Activated CD8-positive, alpha-beta memory T cell treated with anti-CD3 and anti-CD28 coated beads, Interleukin-2, amount 50 U/mL, for 4 hours (primary cell): ENCODE measurements at regions not wholly inside any gene's neighbourhood (a gene's known extent, or its start where the extent isn't known, plus 50 kb on each side); places are given as distances from the start of the nearest gene placed in this dataset.
"Not testable (repeated sequence)": the region's sequence is repeated elsewhere in the genome, so short reads cannot be mapped to it uniquely, and the experiment has no call there.

Experiments used
- DNase-seq: peaks from one replicate; pipeline ENCODE4 v3.0.0-alpha.2; 2020

DNA sequence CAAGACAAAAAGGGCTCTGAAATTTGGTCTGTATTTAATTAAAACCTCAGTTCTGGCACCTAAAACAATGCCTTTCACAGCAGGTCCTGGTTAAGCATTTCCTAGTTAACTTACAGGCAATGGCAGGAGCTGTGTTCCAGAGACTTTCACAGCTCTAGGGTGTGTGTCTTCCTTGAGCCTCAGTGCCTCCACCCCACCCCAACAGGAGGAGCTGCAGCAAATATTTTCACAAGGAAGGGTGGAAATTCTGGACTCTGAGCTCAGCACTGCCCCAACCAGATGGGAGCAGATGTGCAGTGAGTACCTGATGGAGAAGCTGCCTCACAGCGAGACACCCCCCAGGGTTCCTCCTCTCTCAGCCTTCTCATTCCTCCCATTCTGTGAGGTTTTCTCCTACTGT lies 106.3 kb upstream of the SPATA12 start:
- no peak for DNase-seq

DNA sequence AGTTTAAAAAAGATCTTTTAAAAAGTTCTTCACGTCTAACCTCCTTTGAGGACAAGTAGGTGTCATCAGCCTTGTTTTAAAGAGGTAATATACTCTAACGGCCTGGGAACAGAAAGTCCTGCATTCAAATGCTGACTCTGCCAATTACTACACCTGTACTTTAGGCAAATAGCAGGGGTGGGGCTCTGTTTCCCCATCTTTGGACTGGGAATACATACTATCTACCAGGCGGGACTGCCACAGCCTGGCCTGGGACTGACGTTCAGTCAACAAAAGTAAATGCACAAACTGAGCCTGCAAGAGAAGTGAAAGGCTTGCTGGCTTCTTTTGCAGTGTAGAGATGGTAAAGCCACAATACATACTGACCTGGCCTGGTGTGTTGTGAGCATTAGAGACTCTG lies 107.6 kb upstream of the SPATA12 start:
- DNase-seq = no peak

DNA sequence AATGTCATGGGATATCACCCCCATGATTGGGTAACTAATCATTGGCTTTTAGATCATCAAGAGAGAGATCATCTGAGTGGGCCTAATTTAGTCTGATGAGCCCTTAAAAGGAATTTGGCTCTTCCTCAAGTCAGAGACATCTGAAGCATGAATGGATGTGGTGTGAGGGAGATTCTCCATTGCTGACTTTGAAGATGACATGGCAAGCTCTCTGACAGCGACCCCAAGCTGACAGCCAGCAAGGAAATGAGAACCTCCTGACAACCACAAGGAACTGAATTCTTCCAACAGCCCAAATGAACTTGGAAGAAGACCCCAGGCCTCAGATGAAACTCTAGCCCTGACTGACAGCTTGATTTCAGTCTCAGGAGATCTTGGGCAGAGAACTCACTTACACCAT lies 108.4 kb upstream of the SPATA12 start:
- no peak for DNase-seq

DNA sequence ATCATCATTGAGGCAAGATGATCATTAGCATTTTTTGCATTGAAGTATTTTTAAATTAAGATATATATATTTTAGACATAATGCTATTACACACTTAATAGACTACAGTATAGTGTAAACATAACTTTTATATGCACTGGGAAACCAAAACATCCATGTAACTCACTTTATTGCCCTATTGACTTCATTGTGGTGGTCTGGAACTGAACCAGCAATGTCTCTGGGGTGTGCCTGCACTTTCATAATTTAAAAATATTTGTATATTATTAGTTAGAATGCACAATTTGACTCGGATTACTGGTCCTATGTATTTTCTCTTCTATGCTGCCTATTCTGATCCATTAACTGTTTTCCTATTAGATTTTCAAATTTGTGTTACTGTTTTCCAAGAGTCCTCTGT lies 109.1 kb upstream of the SPATA12 start:
- no peak for DNase-seq

DNA sequence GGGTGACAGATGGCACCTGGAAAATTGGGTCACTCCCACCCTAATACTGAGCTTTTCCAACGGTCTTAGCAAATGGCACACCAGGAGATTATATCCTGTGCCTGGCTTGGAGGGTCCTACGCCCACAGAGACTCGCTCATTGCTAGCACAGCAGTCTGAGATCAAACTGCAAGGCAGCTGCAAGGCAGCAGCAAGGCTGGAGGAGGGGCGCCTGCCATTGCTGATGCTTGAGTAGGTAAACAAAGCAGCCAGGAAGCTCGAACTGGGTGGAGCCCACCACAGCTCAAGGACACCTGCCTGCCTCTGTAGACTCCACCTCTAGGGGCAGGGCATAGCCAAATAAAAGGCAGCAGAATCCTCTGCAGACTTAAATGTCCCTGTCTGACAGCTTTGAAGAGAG lies 115.1 kb upstream of the SPATA12 start:
- not testable (repeated sequence) for DNase-seq

DNA sequence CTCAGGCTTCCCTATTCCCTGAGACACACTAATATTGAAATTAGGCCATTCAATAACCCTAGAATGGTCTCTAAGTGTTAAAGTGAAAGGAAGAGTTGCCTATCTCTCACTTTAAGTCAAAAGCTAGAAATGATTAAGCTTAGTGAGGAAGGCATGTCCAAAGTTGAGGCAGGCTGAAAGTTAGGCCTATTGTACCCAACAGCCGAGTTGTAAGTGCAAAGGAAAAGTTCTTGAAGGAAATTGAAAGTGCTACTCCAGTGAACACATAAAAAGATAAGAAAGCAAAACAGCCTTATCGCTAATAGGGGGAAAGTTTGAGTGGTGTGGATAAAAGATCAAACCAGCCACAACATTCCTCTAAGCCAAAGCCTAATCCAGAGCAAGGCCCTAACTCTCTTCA lies 117.9 kb upstream of the SPATA12 start:
- DNase-seq = no peak

DNA sequence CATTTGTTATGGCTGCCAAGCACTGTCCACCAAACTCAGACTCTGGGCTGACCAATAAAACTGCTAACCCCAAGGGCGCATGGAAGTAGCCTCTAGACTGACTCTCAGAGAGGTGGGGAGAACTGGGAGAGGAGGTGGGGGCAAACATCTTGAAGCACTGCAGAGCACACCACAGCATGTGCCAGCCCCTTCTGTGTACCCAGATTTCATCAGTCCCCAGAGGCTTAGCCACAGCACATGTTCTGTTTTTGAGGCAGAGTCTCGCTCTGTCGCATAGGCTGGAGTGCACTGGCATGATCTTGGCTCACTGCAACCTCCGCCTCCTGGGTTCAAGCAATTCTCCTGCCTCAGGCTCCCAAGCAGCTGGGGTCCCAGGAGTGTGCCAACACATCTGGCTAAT lies 119.5 kb upstream of the SPATA12 start:
- no peak for DNase-seq

DNA sequence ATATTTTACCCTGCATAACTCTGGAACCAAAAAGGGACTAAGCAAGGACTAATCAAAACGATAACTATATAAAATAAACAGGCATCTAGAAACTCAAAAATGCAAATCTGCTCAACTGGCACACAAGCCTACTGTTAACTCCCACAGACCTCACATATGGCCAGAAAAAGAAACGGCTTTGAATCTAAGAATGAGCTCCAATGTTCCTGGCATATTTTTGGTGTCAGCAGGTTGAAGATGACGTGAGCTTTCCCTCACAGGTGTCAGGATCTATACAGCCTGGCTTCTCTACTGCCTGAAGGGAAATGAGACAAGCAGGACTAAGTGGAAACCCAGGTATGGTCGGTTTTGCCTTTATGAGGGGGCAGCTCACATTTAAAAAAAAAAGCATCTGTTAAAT lies 120.1 kb upstream of the SPATA12 start:
- DNase-seq = no peak

DNA sequence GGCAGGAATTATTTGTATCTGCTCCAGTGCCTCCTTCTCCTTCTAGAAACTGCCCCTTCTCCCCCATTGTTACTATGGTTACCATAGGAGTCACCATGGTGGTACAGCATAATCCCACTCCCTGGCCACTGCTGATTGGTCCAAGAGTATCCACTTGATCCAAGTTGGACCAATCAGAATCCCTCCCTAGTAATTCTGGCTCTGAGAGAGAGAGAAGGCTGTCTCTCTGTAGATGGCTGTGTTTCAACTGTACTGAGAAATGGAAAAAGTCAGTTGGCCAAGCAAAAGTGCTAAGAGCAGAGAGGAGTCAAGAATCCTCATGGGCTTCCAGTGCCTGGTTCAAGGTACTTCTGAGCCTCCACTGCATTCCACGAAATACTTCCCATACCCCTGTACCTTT lies 120.6 kb upstream of the SPATA12 start:
- no peak for DNase-seq

DNA sequence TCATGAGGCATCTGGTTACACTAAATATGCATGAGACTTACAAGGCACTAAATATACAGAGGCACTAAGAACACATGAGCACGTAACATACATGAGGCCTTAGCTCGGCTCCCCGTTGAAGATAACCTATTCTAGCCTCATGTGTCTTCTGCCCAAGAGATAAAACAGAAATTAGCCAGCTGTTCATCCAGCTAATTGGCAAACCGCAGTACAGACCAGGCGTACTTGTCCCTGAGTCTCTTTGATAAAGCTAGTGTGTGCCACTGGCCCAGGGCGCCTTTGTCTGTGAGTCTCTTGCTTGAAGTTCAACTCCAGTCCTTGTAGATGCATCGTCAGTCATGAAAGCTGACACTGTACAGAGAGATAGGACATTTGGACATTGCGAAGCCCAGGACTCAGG lies 121.9 kb upstream of the SPATA12 start:
- no peak for DNase-seq

DNA sequence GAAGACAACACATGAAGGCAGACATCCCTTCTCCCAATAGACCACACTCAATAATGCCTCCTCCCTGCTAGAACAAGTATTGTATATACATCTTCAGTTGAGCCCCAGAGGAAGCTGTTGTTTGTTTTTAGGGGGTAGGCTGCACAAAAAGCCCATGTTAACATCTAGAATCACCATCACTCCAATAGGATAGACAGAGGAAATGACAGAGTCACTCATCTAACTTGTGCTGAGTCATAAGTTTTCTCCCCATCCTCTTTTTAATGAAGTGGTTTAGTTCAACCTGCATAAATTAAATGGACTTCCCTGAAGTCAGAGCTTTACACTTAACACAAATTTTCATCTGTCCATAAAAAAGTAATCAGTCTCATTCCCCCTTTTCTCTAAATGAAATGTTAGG lies 122.9 kb upstream of the SPATA12 start:
- DNase-seq = no peak

DNA sequence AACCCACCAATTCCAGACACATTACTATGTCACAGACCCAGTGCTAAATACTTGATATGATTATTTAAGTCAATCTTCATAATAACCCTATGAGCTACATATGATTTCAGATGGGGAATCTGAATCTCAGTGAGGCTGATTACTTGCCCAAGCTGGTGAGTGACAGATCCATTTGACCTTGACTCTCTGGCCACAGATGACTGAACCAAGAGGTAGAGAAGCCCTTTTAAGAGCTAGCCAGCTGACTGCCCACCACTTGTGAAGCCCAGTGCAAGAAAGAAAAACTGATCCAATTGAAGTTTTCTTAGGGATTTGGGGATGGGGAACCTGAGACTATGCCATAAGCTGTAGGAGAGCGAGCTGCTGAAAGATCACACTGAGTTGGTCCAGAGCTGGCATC lies 124.7 kb upstream of the SPATA12 start:
- DNase-seq = no peak

DNA sequence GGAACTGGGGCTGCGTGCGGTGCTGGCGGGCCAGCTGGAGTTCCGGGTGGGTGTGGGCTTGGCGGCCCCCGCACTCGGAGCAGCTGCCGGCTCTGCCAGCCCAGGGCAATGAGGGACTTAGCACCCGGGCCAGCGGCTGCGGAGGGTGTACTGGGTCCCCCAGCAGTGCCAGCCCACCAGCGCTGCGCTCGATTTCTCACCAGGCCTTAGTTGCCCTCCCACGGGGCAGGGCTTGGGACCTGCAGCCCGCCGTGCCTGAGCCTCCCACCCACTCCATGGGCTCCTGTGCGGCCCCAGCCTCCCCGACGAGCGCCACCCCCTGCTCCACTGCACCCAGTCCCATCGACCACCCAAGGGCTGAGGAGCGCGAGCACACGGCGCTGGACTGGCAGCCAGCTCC lies 126.0 kb upstream of the SPATA12 start:
- DNase-seq = not testable (repeated sequence)

DNA sequence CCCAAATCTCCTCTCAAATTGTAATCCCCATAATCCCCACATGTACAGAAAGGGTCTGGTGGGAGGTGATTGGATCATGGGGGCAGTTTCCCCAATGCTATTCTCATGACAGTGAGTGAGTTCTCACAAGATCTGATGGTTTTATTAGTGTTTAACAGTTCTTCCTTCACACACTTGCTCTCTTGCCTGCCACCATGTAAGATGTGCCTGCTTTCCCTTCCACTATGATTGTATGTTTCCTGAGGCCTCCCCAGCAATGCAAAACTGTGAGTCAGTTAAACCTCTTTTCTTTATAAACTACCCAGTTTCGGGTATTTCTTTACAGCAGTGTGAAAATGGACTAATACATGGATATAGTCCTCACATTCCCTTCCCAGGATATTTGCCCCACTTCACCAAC lies 126.7 kb upstream of the SPATA12 start:
- no peak for DNase-seq

DNA sequence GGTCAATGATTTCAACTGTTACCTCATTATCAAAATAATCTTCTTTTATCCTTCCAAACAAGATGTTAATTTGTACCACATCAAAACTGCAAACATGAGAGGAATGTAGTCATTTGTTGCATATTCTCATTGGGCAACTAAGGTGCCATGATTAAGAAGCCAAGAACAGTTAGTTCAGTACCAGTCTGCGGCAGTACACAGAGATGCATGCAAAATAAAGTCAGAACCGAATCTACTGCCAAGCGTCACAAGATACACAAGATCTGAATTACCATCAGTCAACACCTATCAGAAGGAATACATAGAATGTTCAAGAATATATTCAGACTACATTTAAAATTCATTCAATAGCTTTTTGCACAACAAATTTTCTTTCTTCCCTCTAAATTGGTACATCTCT lies 127.6 kb upstream of the SPATA12 start:
- no peak for DNase-seq

DNA sequence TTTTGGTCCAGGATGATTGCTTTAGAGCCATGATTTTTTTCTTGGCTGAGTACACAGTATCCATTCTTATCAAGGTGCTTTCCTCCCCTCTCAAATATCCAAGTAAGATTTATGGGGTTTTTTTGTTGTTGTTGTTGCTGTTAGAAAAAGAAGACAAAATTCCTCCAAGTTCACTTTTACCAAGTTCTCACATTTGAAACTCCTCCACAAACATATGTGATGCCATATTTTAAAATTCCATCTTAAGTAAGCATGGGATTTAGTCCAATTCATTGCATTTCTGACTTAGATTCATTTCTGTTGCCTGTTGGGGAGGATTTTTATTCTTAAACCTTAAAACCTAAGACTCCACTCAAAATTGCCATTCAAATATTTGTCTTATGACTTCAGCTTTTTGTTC lies 128.6 kb upstream of the SPATA12 start:
- no peak for DNase-seq

DNA sequence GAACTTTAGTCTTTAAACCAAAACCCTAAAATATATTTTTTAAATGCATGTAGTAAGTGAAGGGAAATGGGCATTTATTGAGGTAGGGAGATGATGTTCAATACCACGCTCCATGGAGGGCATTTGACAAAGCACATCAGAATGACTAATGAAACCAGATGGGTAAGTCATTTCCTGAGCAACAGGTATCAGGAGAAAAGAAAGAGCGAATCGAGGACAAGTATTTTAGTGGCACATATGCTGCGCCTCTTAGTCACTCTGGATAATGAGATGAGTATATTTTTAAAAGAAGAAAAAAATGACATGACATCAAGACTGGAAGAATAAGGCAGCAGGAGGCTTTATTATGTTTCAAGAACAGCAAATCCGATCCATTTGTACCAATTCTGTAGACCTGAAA lies 129.0 kb upstream of the ARHGEF3 start:
- no peak for DNase-seq

DNA sequence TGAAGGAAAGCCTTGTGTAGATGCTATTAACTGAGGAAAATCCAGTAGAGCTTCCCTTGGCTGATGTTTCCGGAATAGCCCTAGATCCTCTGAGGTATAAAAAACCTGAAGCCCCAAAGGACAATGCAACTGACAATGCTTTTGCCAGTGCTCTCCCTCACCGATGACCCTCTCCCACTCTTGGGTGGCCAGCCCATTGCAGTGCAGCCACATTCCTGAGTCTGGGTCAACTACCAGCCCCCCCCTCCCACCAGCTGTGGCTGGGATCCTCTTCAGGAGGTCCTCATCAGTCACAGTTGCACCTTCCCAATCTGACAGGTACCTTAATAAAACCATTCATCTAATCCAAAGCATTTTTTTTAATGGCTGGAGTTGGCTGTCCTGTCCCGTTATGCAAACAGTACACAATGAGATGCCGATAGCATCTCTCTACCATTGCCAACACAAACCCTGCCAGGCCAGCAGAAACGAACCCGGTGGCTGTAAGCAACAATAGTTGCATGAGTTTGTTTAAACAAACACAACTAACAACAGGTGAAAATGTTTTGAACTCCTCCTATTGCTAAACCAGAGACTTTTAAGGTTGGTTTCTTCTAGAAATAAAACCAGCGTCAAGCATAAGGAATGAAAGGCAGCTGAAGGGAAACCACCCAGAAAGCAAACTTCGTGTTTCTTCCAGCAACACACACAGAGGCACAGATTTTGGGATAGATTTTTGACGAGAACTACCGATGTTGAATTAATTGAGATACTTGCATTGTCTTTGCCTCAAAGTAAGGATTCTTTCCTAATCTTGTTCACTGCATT lies 128.3 kb upstream of the ARHGEF3 start:
- DNase-seq = no peak

DNA sequence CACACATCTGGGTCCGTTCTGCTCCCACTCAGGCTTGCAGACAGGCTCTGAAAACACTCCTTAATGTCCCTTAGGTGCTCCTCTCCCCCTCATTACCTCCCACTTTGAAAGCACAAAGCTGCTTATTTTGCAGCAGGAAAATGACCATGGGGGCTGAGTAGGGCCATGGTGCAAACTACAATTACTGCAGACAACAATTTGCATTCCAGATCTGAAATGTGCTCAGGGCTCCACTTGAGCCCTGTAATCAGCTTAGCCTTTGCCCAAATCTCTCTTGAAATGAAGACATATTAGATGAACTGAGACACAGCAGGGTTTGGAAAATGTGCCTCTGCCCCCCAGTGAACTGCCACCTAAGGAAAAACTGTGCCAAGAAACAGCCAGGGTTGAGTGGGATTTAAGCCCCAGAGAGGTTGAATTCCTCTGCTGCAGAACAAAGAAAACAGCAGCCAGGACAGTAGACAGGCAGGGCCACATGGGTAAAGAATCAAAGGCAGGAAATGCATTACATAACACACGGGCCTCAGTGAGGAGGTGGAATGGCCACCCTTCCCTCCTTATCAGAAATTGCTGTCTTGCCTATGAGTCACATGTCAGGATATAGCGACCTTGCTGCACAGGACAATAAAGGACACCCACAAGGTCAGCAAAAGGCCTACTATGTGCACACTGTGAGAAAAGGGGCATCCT lies 126.8 kb upstream of the ARHGEF3 start:
- DNase-seq = no peak

DNA sequence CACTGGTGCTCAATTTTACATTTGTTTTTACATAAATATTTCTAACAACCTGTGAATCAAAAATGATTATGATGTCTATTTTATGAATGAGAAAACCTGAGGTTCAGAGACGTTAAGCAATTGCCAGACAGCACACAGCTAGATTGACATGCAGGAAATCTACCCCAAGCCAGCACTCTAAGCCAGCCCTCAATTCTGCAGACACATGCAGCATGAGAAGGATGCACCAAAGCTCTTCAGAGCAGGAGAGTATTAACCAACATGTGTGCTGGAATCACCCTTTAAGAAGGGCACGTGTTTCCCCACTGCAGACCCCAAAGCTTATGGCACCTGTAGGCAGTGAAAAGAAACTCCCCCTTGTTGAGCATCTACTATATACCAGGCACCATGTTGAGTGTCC lies 126.1 kb upstream of the ARHGEF3 start:
- DNase-seq = no peak

DNA sequence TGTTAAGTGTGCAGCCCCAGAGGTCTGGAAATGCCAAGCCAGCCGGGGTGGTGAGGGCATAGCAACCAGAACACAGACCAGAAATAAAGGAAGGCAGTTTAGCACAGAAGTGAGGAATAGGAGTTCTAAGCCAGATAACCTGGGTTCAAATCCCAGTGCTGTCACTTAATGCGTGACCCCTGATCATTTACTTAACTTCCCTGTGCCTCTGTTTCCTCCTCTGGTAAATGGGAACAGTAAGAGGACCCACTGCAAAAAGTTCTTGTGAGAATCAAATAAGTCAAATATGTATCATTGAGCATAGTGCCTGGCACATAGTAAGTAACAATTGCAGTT lies 125.2 kb upstream of the ARHGEF3 start:
- no peak for DNase-seq

DNA sequence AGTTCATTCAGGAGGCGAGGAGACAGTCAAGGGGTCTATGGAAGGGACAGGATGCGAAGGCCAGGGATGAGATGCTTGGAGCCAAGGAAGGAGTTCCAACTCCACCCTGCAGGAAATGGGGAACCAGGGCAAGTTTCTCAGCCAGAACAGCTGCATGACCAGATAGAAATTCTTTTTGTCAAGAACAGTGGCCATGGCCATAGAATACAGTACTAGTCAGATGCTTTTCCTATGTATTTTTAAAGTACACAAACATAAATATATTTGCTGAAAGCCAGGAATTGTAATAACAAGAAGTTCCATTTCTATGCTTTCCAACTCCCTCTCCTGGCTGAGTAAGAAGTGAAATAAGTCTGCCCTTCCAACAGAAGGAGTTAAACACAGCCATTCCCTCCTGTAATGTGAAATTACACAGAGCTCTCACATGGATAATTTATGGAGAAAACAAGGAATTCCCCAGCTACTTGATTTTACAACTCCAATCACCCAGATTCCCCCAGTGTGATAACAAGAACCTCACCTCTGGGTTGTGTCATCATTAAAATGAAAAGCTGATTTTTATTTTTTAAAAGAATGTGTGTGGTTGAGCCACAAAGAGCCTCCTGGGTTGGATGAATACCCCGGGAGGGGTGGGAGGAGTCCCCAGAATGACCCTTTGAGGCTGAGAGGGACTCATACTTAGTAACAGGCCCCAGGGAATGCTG lies 124.6 kb upstream of the ARHGEF3 start:
- no peak for DNase-seq

DNA sequence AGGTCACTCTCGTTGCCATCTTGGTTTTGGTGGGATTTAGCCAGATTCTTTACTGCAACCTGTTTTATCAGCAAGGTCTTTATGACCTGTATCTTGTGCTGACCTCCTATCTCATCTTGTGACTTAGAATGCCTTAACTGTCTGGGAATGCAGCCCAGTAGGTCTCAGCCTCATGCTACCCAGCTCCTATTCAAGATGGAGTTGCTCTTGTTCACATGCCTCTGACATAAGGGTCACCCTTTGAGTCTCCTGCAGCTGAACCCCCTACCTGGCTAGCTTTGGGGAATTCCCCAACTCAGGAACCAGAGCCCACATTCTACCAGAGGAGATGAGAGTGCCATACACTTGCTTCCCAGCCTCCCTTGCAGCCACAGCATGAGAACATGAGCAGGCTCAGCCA lies 123.0 kb upstream of the ARHGEF3 start:
- not testable (repeated sequence) for DNase-seq

DNA sequence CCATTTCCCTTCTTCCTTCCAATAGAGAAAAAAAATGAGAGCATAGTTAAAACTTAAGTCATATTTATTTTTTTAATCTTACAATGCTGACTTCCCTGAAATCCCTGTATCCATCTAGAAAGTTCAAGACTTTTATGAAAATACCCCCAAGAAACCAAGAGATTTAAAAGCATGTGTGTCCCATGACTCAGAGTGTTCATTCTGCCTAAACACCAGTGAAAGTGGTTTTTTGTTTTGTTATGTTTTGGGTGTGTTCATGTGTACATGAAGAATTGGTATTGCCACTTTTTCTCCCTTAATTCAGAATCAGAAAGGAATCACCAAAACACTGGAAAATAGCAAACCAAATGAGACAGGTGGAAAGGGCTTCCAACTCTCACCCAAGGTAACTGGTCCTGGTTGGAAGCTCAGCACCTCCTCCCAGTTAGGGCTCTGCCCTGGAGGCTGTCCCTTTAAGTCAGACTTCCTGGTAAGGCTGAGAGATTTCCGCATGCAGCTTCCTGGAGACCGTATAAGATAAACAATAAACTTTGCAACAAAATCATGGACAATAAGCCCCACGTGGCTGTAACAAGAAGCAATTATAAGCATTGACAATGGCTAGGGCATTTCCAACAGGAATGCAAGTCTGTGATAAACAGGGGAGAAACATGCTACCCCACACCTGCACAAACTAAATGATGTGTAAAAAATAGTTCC lies 121.9 kb upstream of the ARHGEF3 start:
- no peak for DNase-seq
